IMR-90 (cell line): ENCODE measurements at regions not wholly inside any gene's neighbourhood (a gene's known extent, or its start where the extent isn't known, plus 50 kb on each side); places are given as distances from the start of the nearest gene placed in this dataset.

ENCODE experiments used
- ATAC-seq: fragments of 200-7000 bp; cut with Tn5 transposase; 2 replicates; pipeline ENCODE4 v1.9.1; 2020; ENCODE audit warnings: low read depth, mild to moderate bottlenecking, moderate library complexity
- BruUV-seq: library from RNA; stranded (reverse); fragments of 400-500 nt; replicated peaks from 2 replicates; lab custom pipeline; 2021; lab: Mats Ljungman, UMichigan
- CTCF ChIA-PET: fragments of 300-600 bp; formaldehyde crosslinking; extraction: SDS; loops from one replicate; lab custom pipeline; 2021; ENCODE audit warnings: antibody characterized with exemption; lab: Yijun Ruan, JAX
- POLR2A ChIA-PET: fragments of 300-600 bp; sonication (Branson Sonifier 250); formaldehyde crosslinking; loops from one replicate; lab custom pipeline; 2022; ENCODE audit warnings: antibody characterized with exemption; ENCODE audit not compliant: unreplicated experiment; lab: Charles Lee
- DNase-seq: peaks from one replicate; pipeline ENCODE4 v3.0.0; 2013
- H2AFZ ChIP-seq: replicated peaks from 2 replicates; pipeline ENCODE3; 2013; ENCODE audit warnings: low read length, mild to moderate bottlenecking; ENCODE audit not compliant: poor library complexity
- H2AK5ac ChIP-seq: 2 replicates; pipeline ENCODE4 v1.6.1; 2013; ENCODE audit warnings: low read depth, low read length, inconsistent platforms
- H2AK9ac ChIP-seq: replicated peaks from 2 replicates; pipeline ENCODE3; 2013; ENCODE audit warnings: mild to moderate bottlenecking, low read depth, low read length, moderate library complexity; ENCODE audit not compliant: poor library complexity
- H2BK120ac ChIP-seq: 2 replicates; pipeline ENCODE4 v1.6.1; 2013; ENCODE audit warnings: low read depth, low read length, inconsistent platforms
- H2BK15ac ChIP-seq: 3 replicates; pipeline ENCODE4 v1.6.1; 2013; ENCODE audit warnings: low read depth, low read length, inconsistent platforms
- H2BK20ac ChIP-seq: 2 replicates; pipeline ENCODE4 v1.6.1; 2013; ENCODE audit warnings: low read depth, mild to moderate bottlenecking, inconsistent platforms, low read length, moderate library complexity
- H2BK5ac ChIP-seq: 2 replicates; pipeline ENCODE4 v1.6.1; 2013; ENCODE audit warnings: mild to moderate bottlenecking, low read depth, low read length, inconsistent platforms; ENCODE audit not compliant: poor library complexity, severe bottlenecking
- H3K14ac ChIP-seq: replicated peaks from 2 replicates; pipeline ENCODE4 v1.6.1; 2013; ENCODE audit warnings: low read depth, low read length, inconsistent platforms
- H3K18ac ChIP-seq: 2 replicates; pipeline ENCODE4 v1.6.1; 2013; ENCODE audit warnings: low read depth, low read length, control low read depth
- H3K23ac ChIP-seq: 2 replicates; pipeline ENCODE4 v1.6.1; 2013; ENCODE audit warnings: low read depth, low read length, inconsistent platforms
- H3K27ac ChIP-seq: 2 replicates; pipeline ENCODE4 v1.5.1; 2013; ENCODE audit warnings: mild to moderate bottlenecking, control low read depth, low read length; ENCODE audit not compliant: insufficient read depth
- H3K27me3 ChIP-seq: 2 replicates; pipeline ENCODE4 v1.6.1; 2013; ENCODE audit warnings: low read length; ENCODE audit not compliant: control insufficient read depth, insufficient read depth
- H3K36me3 ChIP-seq: 2 replicates; pipeline ENCODE4 v1.6.1; 2013; ENCODE audit warnings: low read length, mixed read lengths; ENCODE audit not compliant: control insufficient read depth, insufficient read depth
- H3K4ac ChIP-seq: 2 replicates; pipeline ENCODE4 v1.6.1; 2013; ENCODE audit warnings: low read depth, low read length, inconsistent platforms
- H3K4me1 ChIP-seq: 2 replicates; pipeline ENCODE4 v1.6.1; 2013; ENCODE audit warnings: low read length, mixed read lengths; ENCODE audit not compliant: control insufficient read depth, insufficient read depth
- H3K4me2 ChIP-seq: 2 replicates; pipeline ENCODE4 v1.6.1; 2013; ENCODE audit warnings: low read depth, mild to moderate bottlenecking, control low read depth, low read length, moderate library complexity
- H3K4me3 ChIP-seq: 2 replicates; pipeline ENCODE4 v1.5.1; 2013; ENCODE audit warnings: low read depth, mild to moderate bottlenecking, control low read depth, low read length, moderate library complexity; ENCODE audit not compliant: insufficient read depth
- H3K56ac ChIP-seq: 2 replicates; pipeline ENCODE4 v1.6.1; 2013; ENCODE audit warnings: low read length, inconsistent platforms; ENCODE audit not compliant: insufficient read depth; ENCODE audit errors: extremely low read depth
- H3K79me1 ChIP-seq, 2 experiments: 2 replicates each; pipeline ENCODE4 v1.6.1; 2013; ENCODE audit warnings: low read length in 2 of 2, inconsistent platforms in 1 of 2, low read depth in 1 of 2
- H3K9ac ChIP-seq: 2 replicates; pipeline ENCODE4 v1.6.1; 2013; ENCODE audit warnings: low read depth, low read length, control low read depth
- H3K9me1 ChIP-seq: 2 replicates; pipeline ENCODE4 v1.6.1; 2013; ENCODE audit warnings: low read length, inconsistent platforms; ENCODE audit not compliant: insufficient read depth
- H3K9me3 ChIP-seq: 2 replicates; pipeline ENCODE4 v1.6.1; 2013; ENCODE audit warnings: low read length; ENCODE audit not compliant: control insufficient read depth, insufficient read depth
- H4K20me1 ChIP-seq: 2 replicates; pipeline ENCODE4 v1.6.1; 2013; ENCODE audit warnings: low read length, inconsistent platforms; ENCODE audit not compliant: insufficient read depth
- H4K5ac ChIP-seq: 2 replicates; pipeline ENCODE4 v1.6.1; 2013; ENCODE audit warnings: mild to moderate bottlenecking, low read depth, low read length, control low read depth
- H4K8ac ChIP-seq, 2 experiments: 2 replicates each; pipeline ENCODE4 v1.6.1; 2013; ENCODE audit warnings: low read depth in 2 of 2, low read length in 2 of 2, control low read depth in 1 of 2, inconsistent platforms in 1 of 2
- H4K91ac ChIP-seq: 2 replicates; pipeline ENCODE4 v1.6.1; 2013; ENCODE audit warnings: low read depth, low read length, inconsistent platforms; ENCODE audit not compliant: insufficient read depth
- BHLHE40 ChIP-seq: fragments of 150-350 bp; IDR thresholded peaks from 2 replicates; pipeline ENCODE4 v1.6.1; 2016; ENCODE audit warnings: mild to moderate bottlenecking, low read depth, low read length
- CEBPB ChIP-seq: IDR thresholded peaks from 2 replicates; pipeline ENCODE4 v1.6.1; 2012; ENCODE audit warnings: low read depth, low read length, improper control_type of control experiment
- CHD1 ChIP-seq: IDR thresholded peaks from 2 replicates; pipeline ENCODE4 v1.6.1; 2012; ENCODE audit warnings: low read depth, low read length, improper control_type of control experiment
- FOS ChIP-seq: fragments of 150-350 bp; IDR thresholded peaks from 2 replicates; pipeline ENCODE4 v1.6.1; 2016; ENCODE audit warnings: low read depth, low read length
- MAFK ChIP-seq: IDR thresholded peaks from 2 replicates; pipeline ENCODE4 v1.6.1; 2012; ENCODE audit warnings: low read depth, low read length, improper control_type of control experiment
- MAZ ChIP-seq: IDR thresholded peaks from 2 replicates; pipeline ENCODE4 v1.6.1; 2012; ENCODE audit warnings: low read depth, mild to moderate bottlenecking, low read length, improper control_type of control experiment, moderate library complexity, borderline replicate concordance
- RCOR1 ChIP-seq: IDR thresholded peaks from 2 replicates; pipeline ENCODE4 v1.6.1; 2012; ENCODE audit warnings: mild to moderate bottlenecking, low read length, improper control_type of control experiment; ENCODE audit not compliant: insufficient replicate concordance
- WGBS, 2 experiments: methylation state at CpG; one replicate each; pipeline versions ENCODE4 v1.1.5 to v1.1.7; 2013; ENCODE audit warnings: missing lambda C conversion rate in 2 of 2; ENCODE audit not compliant: insufficient read length in 1 of 2; ENCODE audit errors: extremely low coverage in 2 of 2; 5-methylcytosine and 5-hydroxymethylcytosine counted together
- dilution Hi-C: fragments of 300-500 bp; cut with HindIII; formaldehyde crosslinking; loops from one replicate; pipeline ENCODE4 v1.14.3; 2018; ENCODE audit warnings: low sequenced_read_pairs; ENCODE audit not compliant: unreplicated experiment
- in situ Hi-C: fragments of 300-500 bp; cut with MboI; formaldehyde crosslinking; loops from 3 replicates; pipeline ENCODE4 v1.14.3; 2019; ENCODE audit warnings: low sequenced_read_pairs, inconsistent platforms, mixed read lengths
- intact Hi-C: fragments of 100-400 bp; cut with micrococcal nuclease; formaldehyde crosslinking; loops from 2 replicates; pipeline ENCODE4 v1.10.0; 2022
- TF ChIP-seq, protein P1 (sequence below): fragments of 150-350 bp; IDR thresholded peaks from 2 replicates; pipeline ENCODE4 v1.6.1; 2017; ENCODE audit warnings: mild to moderate bottlenecking, antibody characterized with exemption, low read length, low read depth
- TF ChIP-seq, protein P2 (sequence below): fragments of 150-350 bp; IDR thresholded peaks from 2 replicates; pipeline ENCODE4 v1.6.1; 2016; ENCODE audit warnings: low read depth, mild to moderate bottlenecking, low read length, moderate library complexity, borderline replicate concordance
- TF ChIP-seq, protein P3 (sequence below): conservative IDR thresholded peaks from 2 replicates; pipeline ENCODE4 v1.5.1; 2012; ENCODE audit warnings: mild to moderate bottlenecking, low read depth, low read length, improper control_type of control experiment

DNA sequence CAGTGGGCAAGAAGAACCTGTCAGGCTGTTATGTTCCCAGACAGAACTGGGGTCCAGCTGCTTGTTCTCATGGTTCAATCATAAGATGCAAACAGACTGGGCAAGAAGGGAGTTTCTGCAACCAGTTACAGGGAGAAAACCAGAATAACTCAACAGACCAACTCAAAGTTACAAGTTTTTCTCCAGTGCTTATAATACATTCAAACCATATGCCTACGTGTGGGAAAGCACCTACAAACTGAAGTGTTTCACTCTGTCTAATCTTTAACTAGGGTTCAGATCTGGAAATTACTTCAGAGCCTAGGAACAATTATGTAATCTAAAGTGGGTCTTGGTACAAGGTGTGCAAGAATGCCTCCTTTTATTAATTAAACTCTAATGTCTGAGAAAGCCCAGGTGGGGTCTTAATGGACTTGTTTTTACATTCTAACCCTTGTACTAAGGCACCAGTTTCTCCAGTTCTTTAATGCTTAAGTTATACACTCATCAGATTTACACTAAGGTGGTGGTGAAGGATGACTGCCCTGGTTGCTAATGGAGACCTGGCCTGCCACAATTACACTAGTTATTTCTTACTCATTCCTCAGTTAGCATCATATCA lies 951.9 kb downstream of the TSN start:
- Histone ChIP-seq H4K91ac (no peak overlapping the region), H3K4me2 (no peak overlapping the region), H3K23ac (no peak overlapping the region), H3K18ac (no peak overlapping the region), H2AK9ac (no peak overlapping the region), H3K14ac (no peak overlapping the region), H3K4ac (no peak overlapping the region), H4K20me1 (no peaks in the 10 kb centered on the region), H3K27ac (no peak overlapping the region), H3K4me1 (no peaks in the 10 kb centered on the region), H2BK5ac (no peak overlapping the region), H4K8ac (no peak overlapping the region), H3K9me1 (no peaks in the 10 kb centered on the region), H2BK15ac (no peak overlapping the region), H3K4me3 (no peak overlapping the region), H2BK20ac (no peak overlapping the region), H4K5ac (no peak overlapping the region), H2BK120ac (no peak overlapping the region), H2AFZ (no peak overlapping the region), H3K9me3 (peaks cover 18% of the 10 kb centered on the region), H3K36me3 (no peaks in the 10 kb centered on the region), H2AK5ac (no peak overlapping the region), H3K27me3 (no peaks in the 10 kb centered on the region), H3K79me1 (no peaks in the 10 kb centered on the region), H3K9ac (no peak overlapping the region), H3K56ac (no peak overlapping the region)
- BruUV-seq, result no TSS peak
- intact Hi-C loops (no loop called here), in situ Hi-C loops (no loop called here), dilution Hi-C loops (no loop called here)
- TF ChIP-seq CHD1 (no peak), BHLHE40 (no peak), RCOR1 (no peak), CEBPB (no peak), FOS (no peak), MAFK (no peak), MAZ (no peak)
- TF ChIP-seq, protein P1, sequence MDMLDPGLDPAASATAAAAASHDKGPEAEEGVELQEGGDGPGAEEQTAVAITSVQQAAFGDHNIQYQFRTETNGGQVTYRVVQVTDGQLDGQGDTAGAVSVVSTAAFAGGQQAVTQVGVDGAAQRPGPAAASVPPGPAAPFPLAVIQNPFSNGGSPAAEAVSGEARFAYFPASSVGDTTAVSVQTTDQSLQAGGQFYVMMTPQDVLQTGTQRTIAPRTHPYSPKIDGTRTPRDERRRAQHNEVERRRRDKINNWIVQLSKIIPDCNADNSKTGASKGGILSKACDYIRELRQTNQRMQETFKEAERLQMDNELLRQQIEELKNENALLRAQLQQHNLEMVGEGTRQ, result no peak
- TF ChIP-seq, protein P2, sequence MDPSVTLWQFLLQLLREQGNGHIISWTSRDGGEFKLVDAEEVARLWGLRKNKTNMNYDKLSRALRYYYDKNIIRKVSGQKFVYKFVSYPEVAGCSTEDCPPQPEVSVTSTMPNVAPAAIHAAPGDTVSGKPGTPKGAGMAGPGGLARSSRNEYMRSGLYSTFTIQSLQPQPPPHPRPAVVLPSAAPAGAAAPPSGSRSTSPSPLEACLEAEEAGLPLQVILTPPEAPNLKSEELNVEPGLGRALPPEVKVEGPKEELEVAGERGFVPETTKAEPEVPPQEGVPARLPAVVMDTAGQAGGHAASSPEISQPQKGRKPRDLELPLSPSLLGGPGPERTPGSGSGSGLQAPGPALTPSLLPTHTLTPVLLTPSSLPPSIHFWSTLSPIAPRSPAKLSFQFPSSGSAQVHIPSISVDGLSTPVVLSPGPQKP, result no peak
- TF ChIP-seq, protein P3, sequence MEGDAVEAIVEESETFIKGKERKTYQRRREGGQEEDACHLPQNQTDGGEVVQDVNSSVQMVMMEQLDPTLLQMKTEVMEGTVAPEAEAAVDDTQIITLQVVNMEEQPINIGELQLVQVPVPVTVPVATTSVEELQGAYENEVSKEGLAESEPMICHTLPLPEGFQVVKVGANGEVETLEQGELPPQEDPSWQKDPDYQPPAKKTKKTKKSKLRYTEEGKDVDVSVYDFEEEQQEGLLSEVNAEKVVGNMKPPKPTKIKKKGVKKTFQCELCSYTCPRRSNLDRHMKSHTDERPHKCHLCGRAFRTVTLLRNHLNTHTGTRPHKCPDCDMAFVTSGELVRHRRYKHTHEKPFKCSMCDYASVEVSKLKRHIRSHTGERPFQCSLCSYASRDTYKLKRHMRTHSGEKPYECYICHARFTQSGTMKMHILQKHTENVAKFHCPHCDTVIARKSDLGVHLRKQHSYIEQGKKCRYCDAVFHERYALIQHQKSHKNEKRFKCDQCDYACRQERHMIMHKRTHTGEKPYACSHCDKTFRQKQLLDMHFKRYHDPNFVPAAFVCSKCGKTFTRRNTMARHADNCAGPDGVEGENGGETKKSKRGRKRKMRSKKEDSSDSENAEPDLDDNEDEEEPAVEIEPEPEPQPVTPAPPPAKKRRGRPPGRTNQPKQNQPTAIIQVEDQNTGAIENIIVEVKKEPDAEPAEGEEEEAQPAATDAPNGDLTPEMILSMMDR, result no peak
- WGBS, 2 experiments, result no CpG with 5 or more reads among the region's 1 CpG
- ChIA-PET CTCF (no interaction called here), POLR2A (no interaction called here)
- DNase-seq (no peak), ATAC-seq (no peak)
